Caco-2 (cell line): ENCODE measurements at regions not wholly inside any gene's neighbourhood (a gene's known extent, or its start where the extent isn't known, plus 50 kb on each side); places are given as distances from the start of the nearest gene placed in this dataset.

Experiments used
- BruUV-seq: library from RNA; stranded (reverse); fragments of 400-500 nt; replicated peaks from 2 replicates; lab custom pipeline; 2021; lab: Mats Ljungman, UMichigan
- CTCF ChIA-PET: fragments of 300-600 bp; sonication (Branson Sonifier 250); formaldehyde crosslinking; loops from one replicate; lab custom pipeline; 2022; ENCODE audit warnings: antibody characterized with exemption; lab: Charles Lee
- POLR2A ChIA-PET: fragments of 300-600 bp; sonication (Branson Sonifier 250); formaldehyde crosslinking; loops from one replicate; lab custom pipeline; 2022; ENCODE audit warnings: antibody characterized with exemption; lab: Charles Lee
- DNase-seq, 2 experiments: peaks; one replicate each; pipeline versions ENCODE4 v3.0.0 to v3.0.0-alpha.2; 2020 to 2022
- H3K27me3 ChIP-seq: replicated peaks from 2 replicates; pipeline ENCODE4 v1.6.0; 2011; ENCODE audit warnings: low read length; ENCODE audit not compliant: control insufficient read depth, insufficient read depth
- H3K36me3 ChIP-seq: 2 replicates; pipeline ENCODE4 v1.5.1; 2011; ENCODE audit warnings: low read length; ENCODE audit not compliant: control insufficient read depth, insufficient read depth
- H3K4me1 ChIP-seq: fragments of 250-450 bp; sonication (Bioruptor Pico); 2 replicates; pipeline ENCODE4 v1.5.1; 2020; ENCODE audit warnings: mild to moderate bottlenecking
- H3K4me3 ChIP-seq: 2 replicates; pipeline ENCODE4 v1.5.1; 2011; ENCODE audit warnings: low read depth, mild to moderate bottlenecking, control low read depth, low read length
- H3K9me3 ChIP-seq: fragments of 250-450 bp; sonication (Bioruptor Pico); 2 replicates; pipeline ENCODE4 v1.5.1; 2020; ENCODE audit warnings: mild to moderate bottlenecking, moderate library complexity
- H3K27ac Mint-ChIP-seq: one replicate; pipeline ENCODE4 v1.8.0; 2022; ENCODE audit warnings: mixed read lengths; ENCODE audit not compliant: unreplicated experiment
- H3K27me3 Mint-ChIP-seq: one replicate; pipeline ENCODE4 v1.8.0; 2022; ENCODE audit warnings: mixed read lengths; ENCODE audit not compliant: insufficient read depth, unreplicated experiment
- H3K36me3 Mint-ChIP-seq: one replicate; pipeline ENCODE4 v1.8.0; 2022; ENCODE audit warnings: mild to moderate bottlenecking, mixed read lengths; ENCODE audit not compliant: insufficient read depth, unreplicated experiment
- H3K4me1 Mint-ChIP-seq: one replicate; pipeline ENCODE4 v1.8.0; 2022; ENCODE audit warnings: low read depth, mixed read lengths; ENCODE audit not compliant: unreplicated experiment
- H3K4me3 Mint-ChIP-seq: one replicate; pipeline ENCODE4 v1.8.0; 2022; ENCODE audit warnings: mild to moderate bottlenecking, moderate library complexity, mixed read lengths; ENCODE audit not compliant: unreplicated experiment
- H3K9me3 Mint-ChIP-seq: one replicate; pipeline ENCODE4 v1.8.0; 2022; ENCODE audit warnings: mixed read lengths; ENCODE audit not compliant: unreplicated experiment
- CTCF ChIP-seq, 2 experiments: fragments of 200-600 bp in 1 of 2; IDR thresholded peaks; 1 replicate in 1 of 2; 2 replicates in 1 of 2; pipeline versions ENCODE4 v1.5.1 to v1.8.0; 2011 to 2022; ENCODE audit warnings: antibody characterized with exemption in 1 of 2, control low read depth in 1 of 2, inconsistent platforms in 1 of 2, low read depth in 1 of 2, low read length in 1 of 2, mild to moderate bottlenecking in 1 of 2, moderate library complexity in 1 of 2; ENCODE audit not compliant: insufficient read depth in 1 of 2, severe bottlenecking in 1 of 2, unreplicated experiment in 1 of 2
- intact Hi-C: fragments of 100-400 bp; cut with micrococcal nuclease; formaldehyde crosslinking; loops from one replicate; pipeline ENCODE4 v1.10.0; 2022; ENCODE audit not compliant: unreplicated experiment

GRCh38 chr6:9937031-9937763 is 477.7 kb downstream of the TFAP2A start:
- ChIA-PET CTCF (no interaction called here), POLR2A (no interaction called here)
- H3K36me3 ChIP-seq, result no peaks in the 10 kb centered on the region
- H3K9me3 ChIP-seq, result no peaks in the 10 kb centered on the region
- TF ChIP-seq CTCF (IDR thresholded peaks at IDR 0.05; ENCODE audit: insufficient read depth in 1 of 2, low read depth in 1 of 2, low read length in 1 of 2, severe bottlenecking in 1 of 2, unreplicated experiment in 1 of 2), result no peak
- no TSS peak for BruUV-seq
- no peaks in the 10 kb centered on the region for H3K36me3 Mint-ChIP-seq
- intact Hi-C loops, result no loop called here
- peaks cover 10% of the 10 kb centered on the region for H3K9me3 Mint-ChIP-seq
- no peaks in the 10 kb centered on the region for H3K4me1 Mint-ChIP-seq
- no peak overlapping the region for H3K4me3 ChIP-seq
- no peaks in the 10 kb centered on the region for H3K27me3 Mint-ChIP-seq
- DNase-seq, result no peak
- H3K27ac Mint-ChIP-seq, result no peak overlapping the region
- no peaks in the 10 kb centered on the region; the same call in 1 of the 2 replicates for H3K27me3 ChIP-seq
- H3K4me3 Mint-ChIP-seq, result no peak overlapping the region
- no peaks in the 10 kb centered on the region for H3K4me1 ChIP-seq

DNA sequence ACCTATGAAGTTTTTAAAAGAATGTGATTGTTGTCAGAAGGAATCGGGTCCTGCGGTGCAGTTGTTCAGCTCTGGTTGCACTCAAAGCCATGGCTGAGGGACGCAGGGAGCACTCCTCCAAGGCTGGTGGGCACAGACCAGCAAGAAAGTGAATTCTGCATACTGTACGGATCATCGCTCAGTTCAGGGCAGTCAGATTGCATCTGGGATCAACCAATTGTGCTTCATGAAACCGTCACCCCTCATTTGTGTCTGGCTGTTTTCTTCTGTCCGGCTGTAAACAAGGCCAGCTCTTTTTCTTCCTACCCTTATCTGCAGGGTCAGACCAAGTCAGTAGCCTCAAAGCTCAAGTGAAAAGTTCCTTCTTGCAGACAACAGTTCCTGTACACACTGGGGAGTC is 478.3 kb downstream of the TFAP2A start:
- ChIA-PET CTCF (no interaction called here), POLR2A (no interaction called here)
- Histone ChIP-seq H3K27me3 (no peaks in the 10 kb centered on the region; the same call in 1 of the 2 replicates), H3K9me3 (no peaks in the 10 kb centered on the region), H3K4me1 (no peaks in the 10 kb centered on the region), H3K36me3 (no peaks in the 10 kb centered on the region), H3K4me3 (no peak overlapping the region)
- DNase-seq, result no peak
- no peak overlapping the region for H3K27ac Mint-ChIP-seq
- peaks cover 4% of the 10 kb centered on the region for H3K9me3 Mint-ChIP-seq
- no peak for TF ChIP-seq CTCF (IDR thresholded peaks at IDR 0.05; ENCODE audit: insufficient read depth in 1 of 2, low read depth in 1 of 2, low read length in 1 of 2, severe bottlenecking in 1 of 2, unreplicated experiment in 1 of 2)
- H3K4me3 Mint-ChIP-seq, result no peak overlapping the region
- no peaks in the 10 kb centered on the region for H3K4me1 Mint-ChIP-seq
- no peaks in the 10 kb centered on the region for H3K27me3 Mint-ChIP-seq
- no peaks in the 10 kb centered on the region for H3K36me3 Mint-ChIP-seq
- intact Hi-C loops, result no loop called here
- BruUV-seq, result no TSS peak

DNA sequence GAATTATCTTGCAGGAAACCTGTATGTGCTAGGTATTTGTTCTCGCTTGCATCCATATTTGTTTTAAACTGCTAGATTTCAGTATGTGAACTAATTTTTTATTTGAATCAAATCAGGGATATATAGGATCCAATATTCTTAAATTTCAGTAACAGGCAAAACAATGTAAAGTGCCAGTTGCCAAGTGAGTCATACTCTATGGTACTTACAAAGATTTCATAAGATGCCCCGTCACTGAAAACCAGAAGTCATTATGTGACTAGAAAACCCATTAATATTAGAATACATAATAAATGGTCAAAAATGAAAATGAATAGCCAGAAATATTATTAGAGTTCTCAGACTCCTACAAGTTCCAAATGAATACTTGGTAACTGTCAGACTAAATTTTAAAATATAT is 481.2 kb downstream of the TFAP2A start:
- Mint-ChIP-seq H3K9me3 (no peaks in the 10 kb centered on the region), H3K27me3 (no peaks in the 10 kb centered on the region), H3K4me3 (no peak overlapping the region), H3K4me1 (no peaks in the 10 kb centered on the region), H3K27ac (no peak overlapping the region), H3K36me3 (no peaks in the 10 kb centered on the region)
- ChIA-PET POLR2A (no interaction called here), CTCF (no interaction called here)
- no peaks in the 10 kb centered on the region for H3K36me3 ChIP-seq
- BruUV-seq, result no TSS peak
- H3K4me3 ChIP-seq, result no peak overlapping the region
- DNase-seq, result no peak
- no peak for TF ChIP-seq CTCF (IDR thresholded peaks at IDR 0.05; ENCODE audit: insufficient read depth in 1 of 2, low read depth in 1 of 2, low read length in 1 of 2, severe bottlenecking in 1 of 2, unreplicated experiment in 1 of 2)
- no peaks in the 10 kb centered on the region for H3K27me3 ChIP-seq
- intact Hi-C loops, result no loop called here
- no peaks in the 10 kb centered on the region for H3K9me3 ChIP-seq
- no peaks in the 10 kb centered on the region for H3K4me1 ChIP-seq
